ENCODE measurements at regions not wholly inside any gene's neighbourhood (a gene's known extent, or its start where the extent isn't known, plus 50 kb on each side); places are given as distances from the start of the nearest gene placed in this dataset.
"Not testable (repeated sequence)": the region's sequence is repeated elsewhere in the genome, so short reads cannot be mapped to it uniquely, and the experiment has no call there.

GRCh38 chr2:89196719-89197118 lies 505.2 kb downstream of the RPIA start:
- not testable (repeated sequence) for H3K9me3 Mint-ChIP-seq (ENCODE audit: low read depth); H3K36me3 Mint-ChIP-seq; H3K4me3 Mint-ChIP-seq; H3K27ac Mint-ChIP-seq; H3K4me1 Mint-ChIP-seq (ENCODE audit: low read depth); H3K27me3 Mint-ChIP-seq

- not testable (repeated sequence) for H3K27ac Mint-ChIP-seq; H3K36me3 Mint-ChIP-seq; H3K9me3 Mint-ChIP-seq (ENCODE audit: low read depth); H3K27me3 Mint-ChIP-seq; H3K4me1 Mint-ChIP-seq (ENCODE audit: low read depth); H3K4me3 Mint-ChIP-seq
Measured at GRCh38 chr2:89198026-89198425, 506.6 kb downstream of the RPIA start.

- H3K4me1 Mint-ChIP-seq (ENCODE audit: low read depth); H3K4me3 Mint-ChIP-seq; H3K27ac Mint-ChIP-seq; H3K9me3 Mint-ChIP-seq (ENCODE audit: low read depth); H3K36me3 Mint-ChIP-seq; H3K27me3 Mint-ChIP-seq: not testable (repeated sequence)
Measured at GRCh38 chr2:89199453-89200246, 508.2 kb downstream of the RPIA start.

- H3K4me1 Mint-ChIP-seq (ENCODE audit: low read depth); H3K4me3 Mint-ChIP-seq; H3K9me3 Mint-ChIP-seq (ENCODE audit: low read depth); H3K27me3 Mint-ChIP-seq; H3K36me3 Mint-ChIP-seq; H3K27ac Mint-ChIP-seq: not testable (repeated sequence)
Measured at GRCh38 chr2:89200247-89200527, 508.7 kb downstream of the RPIA start.

- not testable (repeated sequence) for H3K4me1 Mint-ChIP-seq (ENCODE audit: low read depth); H3K27me3 Mint-ChIP-seq; H3K4me3 Mint-ChIP-seq; H3K27ac Mint-ChIP-seq; H3K36me3 Mint-ChIP-seq; H3K9me3 Mint-ChIP-seq (ENCODE audit: low read depth)
Measured at GRCh38 chr2:89202518-89202917, 511.0 kb downstream of the RPIA start.

- not testable (repeated sequence) for H3K9me3 Mint-ChIP-seq (ENCODE audit: low read depth)
Measured at GRCh38 chr2:89205153-89205552, 513.7 kb downstream of the RPIA start.

GRCh38 chr2:89208144-89208932 lies 516.9 kb downstream of the RPIA start:
- H3K27me3 Mint-ChIP-seq; H3K36me3 Mint-ChIP-seq; H3K9me3 Mint-ChIP-seq (ENCODE audit: low read depth); H3K4me3 Mint-ChIP-seq; H3K4me1 Mint-ChIP-seq (ENCODE audit: low read depth); H3K27ac Mint-ChIP-seq: not testable (repeated sequence)

More at GRCh38 chr2:89205153-89205552, 513.7 kb downstream of the RPIA start:
- not testable (repeated sequence) for H3K27ac Mint-ChIP-seq; H3K4me1 Mint-ChIP-seq (ENCODE audit: low read depth); H3K4me3 Mint-ChIP-seq; H3K27me3 Mint-ChIP-seq; H3K36me3 Mint-ChIP-seq

GRCh38 chr2:89213151-89213550 lies 521.7 kb downstream of the RPIA start:
- not testable (repeated sequence) for H3K4me1 Mint-ChIP-seq (ENCODE audit: low read depth); H3K4me3 Mint-ChIP-seq; H3K27ac Mint-ChIP-seq; H3K27me3 Mint-ChIP-seq; H3K36me3 Mint-ChIP-seq; H3K9me3 Mint-ChIP-seq (ENCODE audit: low read depth)

- H3K27ac Mint-ChIP-seq; H3K4me3 Mint-ChIP-seq; H3K9me3 Mint-ChIP-seq (ENCODE audit: low read depth); H3K36me3 Mint-ChIP-seq; H3K4me1 Mint-ChIP-seq (ENCODE audit: low read depth); H3K27me3 Mint-ChIP-seq: not testable (repeated sequence)
Measured at GRCh38 chr2:89213811-89214210, 522.3 kb downstream of the RPIA start.

- H3K36me3 Mint-ChIP-seq; H3K27ac Mint-ChIP-seq; H3K4me1 Mint-ChIP-seq (ENCODE audit: low read depth); H3K9me3 Mint-ChIP-seq (ENCODE audit: low read depth); H3K27me3 Mint-ChIP-seq; H3K4me3 Mint-ChIP-seq: not testable (repeated sequence)
Measured at GRCh38 chr2:89221474-89221873, 530.0 kb downstream of the RPIA start.

- H3K4me3 Mint-ChIP-seq; H3K27me3 Mint-ChIP-seq; H3K36me3 Mint-ChIP-seq; H3K9me3 Mint-ChIP-seq (ENCODE audit: low read depth); H3K27ac Mint-ChIP-seq; H3K4me1 Mint-ChIP-seq (ENCODE audit: low read depth): not testable (repeated sequence)
Measured at GRCh38 chr2:89222063-89222732, 530.7 kb downstream of the RPIA start.

GRCh38 chr2:89224803-89225202 lies 533.3 kb downstream of the RPIA start:
- H3K36me3 Mint-ChIP-seq; H3K4me3 Mint-ChIP-seq; H3K9me3 Mint-ChIP-seq (ENCODE audit: low read depth); H3K4me1 Mint-ChIP-seq (ENCODE audit: low read depth); H3K27ac Mint-ChIP-seq; H3K27me3 Mint-ChIP-seq: not testable (repeated sequence)

- not testable (repeated sequence) for H3K4me3 Mint-ChIP-seq; H3K9me3 Mint-ChIP-seq (ENCODE audit: low read depth); H3K27ac Mint-ChIP-seq; H3K27me3 Mint-ChIP-seq; H3K4me1 Mint-ChIP-seq (ENCODE audit: low read depth); H3K36me3 Mint-ChIP-seq
Measured at GRCh38 chr2:89229979-89230378, 538.5 kb downstream of the RPIA start.

- not testable (repeated sequence) for H3K4me3 Mint-ChIP-seq; H3K27ac Mint-ChIP-seq; H3K36me3 Mint-ChIP-seq; H3K4me1 Mint-ChIP-seq (ENCODE audit: low read depth); H3K27me3 Mint-ChIP-seq; H3K9me3 Mint-ChIP-seq (ENCODE audit: low read depth)
Measured at GRCh38 chr2:89231241-89231640, 539.8 kb downstream of the RPIA start.

GRCh38 chr2:89233931-89234330 lies 542.5 kb downstream of the RPIA start:
- not testable (repeated sequence) for H3K4me3 Mint-ChIP-seq; H3K27me3 Mint-ChIP-seq; H3K9me3 Mint-ChIP-seq (ENCODE audit: low read depth); H3K4me1 Mint-ChIP-seq (ENCODE audit: low read depth); H3K36me3 Mint-ChIP-seq; H3K27ac Mint-ChIP-seq

Measured in activated naive CD8-positive, alpha-beta T cell (primary cell).